Adrenal gland (tissue), 9 donors: ENCODE measurements at regions not wholly inside any gene's neighbourhood (a gene's known extent, or its start where the extent isn't known, plus 50 kb on each side); places are given as distances from the start of the nearest gene placed in this dataset.

Source experiments
- DNase-seq, 7 donors: peaks; one replicate each; pipeline ENCODE4 v3.0.0-alpha.2; 2019 to 2020
- H3K27ac ChIP-seq, 5 donors: fragments of 200-600 bp; sonication (generic) in 4 of 5; 1 replicate in 3 of 5; 2 replicates in 2 of 5; pipeline versions ENCODE4 v1.5.1 to v1.8.0; 2016 to 2020; ENCODE audit warnings: mild to moderate bottlenecking in 1 of 5
- H3K27me3 ChIP-seq: fragments of 200-600 bp; 2 replicates; pipeline ENCODE4 v1.8.0; 2021
- H3K36me3 ChIP-seq, 2 donors: fragments of 200-600 bp; replicated peaks in 1 of 2; 1 replicate in 1 of 2; 2 replicates in 1 of 2; pipeline versions ENCODE4 v1.5.1 to v1.8.0; 2018 to 2022
- H3K4me1 ChIP-seq, 2 donors: fragments of 200-600 bp; replicated peaks in 1 of 2; 1 replicate in 1 of 2; 2 replicates in 1 of 2; pipeline versions ENCODE4 v1.5.1 to v1.8.0; 2018 to 2021
- H3K4me3 ChIP-seq, 4 donors: fragments of 200-600 bp; sonication (generic) in 3 of 4; one replicate each; pipeline ENCODE4 v1.5.1; 2016 to 2018
- H3K9me3 ChIP-seq, 3 donors: fragments of 200-600 bp; sonication (generic) in 1 of 3; replicated peaks in 1 of 3; 1 replicate in 2 of 3; 2 replicates in 1 of 3; pipeline versions ENCODE4 v1.5.1 to v1.8.0; 2016 to 2021
- POLR2A ChIP-seq, 2 donors: fragments of 450-650 bp; IDR thresholded peaks; one replicate each; pipeline ENCODE4 v1.6.1; 2017; ENCODE audit warnings: antibody characterized with exemption in 2 of 2, mild to moderate bottlenecking in 2 of 2, moderate library complexity in 1 of 2
- WGBS, 4 donors: extraction: QIAGEN DNeasy Blood & Tissue Kit in 2 of 4; methylation state at CpG; one replicate each; pipeline versions ENCODE4 v1.1.5 to v1.1.7; 2013 to 2017; 5-methylcytosine and 5-hydroxymethylcytosine counted together
- intact Hi-C, 2 donors: fragments of 100-400 bp; cut with DNase I; formaldehyde crosslinking; loops; one replicate each; pipeline versions ENCODE4 v1.14.1 to v1.15.0; 2022 to 2023
- TF ChIP-seq, protein P1 (sequence below), 6 experiments: fragments of 450-650 bp in 4 of 6; fragments of 200-600 bp in 2 of 6; sonication (generic) in 1 of 6; IDR thresholded peaks; 1 replicate in 5 of 6; 2 replicates in 1 of 6; pipeline versions ENCODE4 v1.5.1 to v1.8.0; 2016 to 2021; ENCODE audit warnings: antibody characterized with exemption in 6 of 6, mild to moderate bottlenecking in 2 of 6, moderate library complexity in 1 of 6
- donor health status: healthy with polysubstance abuse.
- donor health status: Bipolar disorder and iron deficiency.
- donor health status: DM: yes; HTN: yes; CAD: no.
- donor health status: DM: no; HTN: no; CAD: no.
- donor health status: DM: no; HTN: no; CAD: no.

DNA sequence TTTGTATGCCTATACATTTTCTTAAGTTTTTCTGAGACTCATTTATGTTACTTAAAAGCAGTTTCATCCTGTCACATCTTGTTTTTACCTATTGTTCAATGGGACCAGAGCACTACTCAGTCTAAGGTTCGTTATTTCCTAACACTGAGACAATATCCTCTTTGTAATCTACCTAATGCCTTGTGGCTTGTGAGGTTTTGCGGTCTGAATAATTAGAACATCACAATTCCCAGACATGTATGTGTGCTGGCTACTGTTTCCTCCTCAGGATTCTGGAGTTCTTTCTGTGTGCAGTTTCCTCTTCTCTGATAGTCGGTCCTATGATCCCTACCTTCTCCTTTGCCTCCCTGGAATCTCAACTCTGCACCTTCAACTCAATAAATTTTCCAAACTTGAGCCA lies 620.2 kb downstream of the ANKRD7 start:
- TF ChIP-seq, protein P1, sequence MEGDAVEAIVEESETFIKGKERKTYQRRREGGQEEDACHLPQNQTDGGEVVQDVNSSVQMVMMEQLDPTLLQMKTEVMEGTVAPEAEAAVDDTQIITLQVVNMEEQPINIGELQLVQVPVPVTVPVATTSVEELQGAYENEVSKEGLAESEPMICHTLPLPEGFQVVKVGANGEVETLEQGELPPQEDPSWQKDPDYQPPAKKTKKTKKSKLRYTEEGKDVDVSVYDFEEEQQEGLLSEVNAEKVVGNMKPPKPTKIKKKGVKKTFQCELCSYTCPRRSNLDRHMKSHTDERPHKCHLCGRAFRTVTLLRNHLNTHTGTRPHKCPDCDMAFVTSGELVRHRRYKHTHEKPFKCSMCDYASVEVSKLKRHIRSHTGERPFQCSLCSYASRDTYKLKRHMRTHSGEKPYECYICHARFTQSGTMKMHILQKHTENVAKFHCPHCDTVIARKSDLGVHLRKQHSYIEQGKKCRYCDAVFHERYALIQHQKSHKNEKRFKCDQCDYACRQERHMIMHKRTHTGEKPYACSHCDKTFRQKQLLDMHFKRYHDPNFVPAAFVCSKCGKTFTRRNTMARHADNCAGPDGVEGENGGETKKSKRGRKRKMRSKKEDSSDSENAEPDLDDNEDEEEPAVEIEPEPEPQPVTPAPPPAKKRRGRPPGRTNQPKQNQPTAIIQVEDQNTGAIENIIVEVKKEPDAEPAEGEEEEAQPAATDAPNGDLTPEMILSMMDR (IDR thresholded peaks at IDR 0.05) = no peak
- no peak for TF ChIP-seq POLR2A (IDR thresholded peaks at IDR 0.05)
- Histone ChIP-seq H3K9me3 (no peaks in the 10 kb centered on the region), H3K4me3 (no peak overlapping the region), H3K36me3 (no peaks in the 10 kb centered on the region), H3K27ac (no peak overlapping the region), H3K27me3 (no peaks in the 10 kb centered on the region), H3K4me1 (no peaks in the 10 kb centered on the region)
- intact Hi-C loops = no loop called here
- no peak for DNase-seq
- 53 to 58% (median 55%) methylated on average over 3 of the region's 3 CpGs for WGBS, 4 donors

DNA sequence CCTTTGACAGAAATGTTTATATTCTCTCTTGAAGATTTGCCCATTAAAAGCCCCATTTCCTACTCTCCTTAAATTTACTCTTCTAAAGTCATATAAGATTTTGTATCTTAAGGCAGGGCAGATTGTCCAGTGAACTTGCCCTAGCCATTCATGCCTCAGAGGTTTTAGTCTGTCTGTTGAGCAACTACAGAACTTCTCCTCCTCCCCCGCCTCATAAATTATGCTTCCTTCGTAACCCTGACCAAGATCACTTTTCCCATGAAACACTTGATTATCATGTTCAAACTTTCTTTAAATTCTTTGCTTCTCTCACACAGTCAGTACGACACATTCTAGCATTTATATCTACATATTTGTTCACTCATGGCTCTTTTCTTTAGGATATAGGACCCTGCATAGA lies 621.3 kb downstream of the ANKRD7 start:
- DNase-seq = no peak
- H3K9me3 ChIP-seq = no peaks in the 10 kb centered on the region
- WGBS, 4 donors = 70 to 82% (median 77%) methylated on average over 3 of the region's 3 CpGs
- no peak overlapping the region for H3K4me3 ChIP-seq
- no peak overlapping the region for H3K27ac ChIP-seq
- intact Hi-C loops = no loop called here
- no peaks in the 10 kb centered on the region for H3K4me1 ChIP-seq
- TF ChIP-seq POLR2A (IDR thresholded peaks at IDR 0.05) = no peak
- TF ChIP-seq, protein P1 (IDR thresholded peaks at IDR 0.05) = no peak
- no peaks in the 10 kb centered on the region for H3K27me3 ChIP-seq
- no peaks in the 10 kb centered on the region for H3K36me3 ChIP-seq

- DNase-seq = no peak
- H3K36me3 ChIP-seq = no peaks in the 10 kb centered on the region
- no peaks in the 10 kb centered on the region for H3K9me3 ChIP-seq
- H3K27ac ChIP-seq = no peak overlapping the region
- intact Hi-C loops = no loop called here
- no peaks in the 10 kb centered on the region for H3K4me1 ChIP-seq
- TF ChIP-seq, protein P1 (IDR thresholded peaks at IDR 0.05) = no peak
- TF ChIP-seq POLR2A (IDR thresholded peaks at IDR 0.05) = no peak
- no peak overlapping the region for H3K4me3 ChIP-seq
- H3K27me3 ChIP-seq = no peaks in the 10 kb centered on the region
Measured at GRCh38 chr7:118846977-118847376, 622.5 kb downstream of the ANKRD7 start.

DNA sequence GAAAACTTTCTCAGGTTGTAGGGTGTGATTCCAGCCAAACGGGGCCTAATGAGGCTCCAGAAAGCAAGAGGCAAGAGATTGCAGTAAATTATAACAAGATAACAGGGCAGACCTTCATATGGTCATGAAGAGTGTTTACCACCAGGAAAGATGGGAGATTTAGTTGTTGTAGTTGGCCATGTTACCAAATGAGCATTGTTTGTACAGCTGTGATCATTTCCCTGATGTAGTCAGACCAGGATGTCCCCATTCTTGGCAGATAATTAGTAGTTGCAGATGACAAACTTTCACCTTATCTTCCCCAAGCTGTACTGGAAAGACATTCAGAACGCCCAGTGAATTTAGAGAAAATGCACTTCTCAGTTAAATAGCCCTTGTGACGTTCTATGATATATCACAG lies 630.8 kb downstream of the ANKRD7 start:
- H3K4me3 ChIP-seq = no peak overlapping the region
- WGBS, 4 donors = 20 to 39% (median 33%) methylated on average over 3 of the region's 3 CpGs
- intact Hi-C loops = no loop called here
- no peaks in the 10 kb centered on the region for H3K36me3 ChIP-seq
- DNase-seq = no peak
- H3K9me3 ChIP-seq = no peaks in the 10 kb centered on the region
- no peaks in the 10 kb centered on the region for H3K4me1 ChIP-seq
- TF ChIP-seq POLR2A (IDR thresholded peaks at IDR 0.05) = no peak
- TF ChIP-seq, protein P1 (IDR thresholded peaks at IDR 0.05) = no peak
- no peaks in the 10 kb centered on the region for H3K27me3 ChIP-seq
- H3K27ac ChIP-seq = no peak overlapping the region
